ENCODE measurements at regions not wholly inside any gene's neighbourhood (a gene's known extent, or its start where the extent isn't known, plus 50 kb on each side); places are given as distances from the start of the nearest gene placed in this dataset.
"Not testable (repeated sequence)": the region's sequence is repeated elsewhere in the genome, so short reads cannot be mapped to it uniquely, and the experiment has no call there.

GRCh38 chr1:198809247-198809646 lies 170.4 kb downstream of the PTPRC start:
- no peak for DNase-seq

GRCh38 chr1:198811449-198811848 lies 172.6 kb downstream of the PTPRC start:
- DNase-seq, result no peak

- DNase-seq, result no peak
Measured at GRCh38 chr1:198823626-198824025, 184.8 kb downstream of the PTPRC start.

- no peak for DNase-seq
Measured at GRCh38 chr1:198825254-198825653, 186.4 kb downstream of the PTPRC start.

GRCh38 chr1:198829356-198829755 lies 190.5 kb downstream of the PTPRC start:
- DNase-seq, result no peak

- no peak for DNase-seq
Measured at GRCh38 chr1:198829944-198830343, 191.1 kb downstream of the PTPRC start.

GRCh38 chr1:198830412-198830811 lies 191.6 kb downstream of the PTPRC start:
- DNase-seq, result no peak

- no peak for DNase-seq
Measured at GRCh38 chr1:198833706-198834503, 195.1 kb downstream of the PTPRC start.

GRCh38 chr1:198837278-198838021 lies 198.6 kb downstream of the PTPRC start:
- DNase-seq, result no peak

- DNase-seq, result no peak
Measured at GRCh38 chr1:198838022-198838342, 199.1 kb downstream of the PTPRC start.

GRCh38 chr1:198841477-198841876 lies 202.6 kb downstream of the PTPRC start:
- DNase-seq, result no peak

- DNase-seq, result no peak
Measured at GRCh38 chr1:198842686-198843085, 203.8 kb downstream of the PTPRC start.

GRCh38 chr1:198845271-198845670 lies 206.4 kb downstream of the PTPRC start:
- no peak for DNase-seq

GRCh38 chr1:198845851-198846250 lies 207.0 kb downstream of the PTPRC start:
- no peak for DNase-seq

- DNase-seq, result no peak
Measured at GRCh38 chr1:198846556-198846955, 207.7 kb downstream of the PTPRC start.

- no peak for DNase-seq
Measured at GRCh38 chr1:198848206-198848605, 209.4 kb downstream of the PTPRC start.

GRCh38 chr1:198848649-198849048 lies 209.8 kb downstream of the PTPRC start:
- DNase-seq, result no peak

- no peak for DNase-seq
Measured at GRCh38 chr1:198849093-198849492, 210.3 kb downstream of the PTPRC start.

GRCh38 chr1:198850196-198850595 lies 211.4 kb downstream of the PTPRC start:
- no peak for DNase-seq

GRCh38 chr1:198850966-198851365 lies 212.1 kb downstream of the PTPRC start:
- DNase-seq, result not testable (repeated sequence)

- no peak for DNase-seq
Measured at GRCh38 chr1:198856601-198857000, 217.8 kb downstream of the PTPRC start.

- no peak for DNase-seq
Measured at GRCh38 chr1:198858033-198858432, 219.2 kb downstream of the PTPRC start.

- no peak for DNase-seq
Measured at GRCh38 chr1:198860371-198860770, 221.5 kb downstream of the PTPRC start.

GRCh38 chr1:198861636-198862035 lies 222.8 kb downstream of the PTPRC start:
- no peak for DNase-seq

GRCh38 chr1:198864695-198865094 lies 225.9 kb downstream of the PTPRC start:
- DNase-seq, result no peak

Data from activated naive CD4-positive, alpha-beta T cell treated with anti-CD3 and anti-CD28 coated beads, Interleukin-2, amount 50 U/mL, for 16 hours (primary cell).